Adipose tissue (tissue), 3 donors: ENCODE measurements at regions not wholly inside any gene's neighbourhood (a gene's known extent, or its start where the extent isn't known, plus 50 kb on each side); places are given as distances from the start of the nearest gene placed in this dataset.

ENCODE experiments used
- H3K27ac ChIP-seq: one replicate; pipeline ENCODE4 v1.5.1; 2013; ENCODE audit warnings: low read depth, low read length
- WGBS, 3 donors: extraction: QIAGEN DNeasy Blood & Tissue Kit; methylation state at CpG; one replicate each; pipeline ENCODE4 v1.1.7; 2013; 5-methylcytosine and 5-hydroxymethylcytosine counted together
- donor health status: healthy with polysubstance abuse.
- donor health status: Bipolar disorder and iron deficiency.
- donor health status: healthy.

GRCh38 chr14:82420871-82421270, 887.2 kb upstream of the SEL1L start:
- 56 to 78% (median 70%) methylated on average over 5 of the region's 5 CpGs for WGBS, 3 donors

GRCh38 chr14:82421286-82421685, 887.6 kb upstream of the SEL1L start:
- no peak overlapping the region for H3K27ac ChIP-seq
- WGBS, 3 donors, result 58 to 78% (median 70%) methylated on average over 4 of the region's 4 CpGs

More at GRCh38 chr14:82420871-82421270, 887.2 kb upstream of the SEL1L start:
- H3K27ac ChIP-seq, result no peak overlapping the region

- WGBS, 3 donors, result 56 to 88% (median 75%) methylated on average over 1 of the region's 1 CpG
- H3K27ac ChIP-seq, result no peak overlapping the region
Measured at GRCh38 chr14:82422230-82422629, 888.6 kb upstream of the SEL1L start.

- WGBS, 3 donors, result 39 to 62% (median 53%) methylated on average over 1 of the region's 1 CpG
- H3K27ac ChIP-seq, result no peak overlapping the region
Measured at GRCh38 chr14:82425261-82425660, 891.6 kb upstream of the SEL1L start.

- no peak overlapping the region for H3K27ac ChIP-seq
Measured at GRCh38 chr14:82431031-82431430, 897.4 kb upstream of the SEL1L start.

GRCh38 chr14:82432301-82433105, 898.9 kb upstream of the SEL1L start:
- 73 to 80% (median 79%) methylated on average over 3 of the region's 3 CpGs for WGBS, 3 donors
- H3K27ac ChIP-seq, result no peak overlapping the region

GRCh38 chr14:82438436-82438835, 904.8 kb upstream of the SEL1L start:
- 82 to 86% (median 84%) methylated on average over 2 of the region's 2 CpGs for WGBS, 3 donors
- H3K27ac ChIP-seq, result no peak overlapping the region

- WGBS, 3 donors, result 80 to 91% (median 91%) methylated on average over 3 of the region's 3 CpGs
- no peak overlapping the region for H3K27ac ChIP-seq
Measured at GRCh38 chr14:82441270-82441669, 907.6 kb upstream of the SEL1L start.

GRCh38 chr14:82445810-82446570, 912.3 kb upstream of the SEL1L start:
- 57 to 68% (median 58%) methylated on average over 5 of the region's 5 CpGs for WGBS, 3 donors
- H3K27ac ChIP-seq, result no peak overlapping the region

GRCh38 chr14:82447586-82447985, 913.9 kb upstream of the SEL1L start:
- 56 to 66% (median 66%) methylated on average over 3 of the region's 3 CpGs for WGBS, 3 donors
- no peak overlapping the region for H3K27ac ChIP-seq

GRCh38 chr14:82449926-82450468, 916.3 kb upstream of the SEL1L start:
- H3K27ac ChIP-seq, result no peak overlapping the region
- 54 to 72% (median 59%) methylated on average over 5 of the region's 5 CpGs for WGBS, 3 donors

- H3K27ac ChIP-seq, result no peak overlapping the region
Measured at GRCh38 chr14:82451675-82452074, 918.0 kb upstream of the SEL1L start.

GRCh38 chr14:82482345-82482744, 948.7 kb upstream of the SEL1L start:
- WGBS, 3 donors, result 72 to 78% (median 75%) methylated on average over 6 of the region's 6 CpGs
- H3K27ac ChIP-seq, result no peak overlapping the region

GRCh38 chr14:82488473-82488872, 954.8 kb upstream of the SEL1L start:
- H3K27ac ChIP-seq, result no peak overlapping the region
- WGBS, 3 donors, result 50 to 88% (median 86%) methylated on average over 2 of the region's 2 CpGs

- H3K27ac ChIP-seq, result no peak overlapping the region
- 56 to 89% (median 59%) methylated on average over 1 of the region's 1 CpG for WGBS, 3 donors
Measured at GRCh38 chr14:82490397-82490796, 956.7 kb upstream of the SEL1L start.

- no peak overlapping the region for H3K27ac ChIP-seq
- 75 to 100% (median 88%) methylated on average over 1 of the region's 1 CpG for WGBS, 3 donors
Measured at GRCh38 chr14:82492157-82492556, 958.5 kb upstream of the SEL1L start.

GRCh38 chr14:82500222-82500621, 966.6 kb upstream of the SEL1L start:
- 29 to 82% (median 77%) methylated on average over 1 of the region's 1 CpG for WGBS, 3 donors
- H3K27ac ChIP-seq, result no peak overlapping the region

- 50 to 57% (median 56%) methylated on average over 2 of the region's 2 CpGs for WGBS, 3 donors
- no peak overlapping the region for H3K27ac ChIP-seq
Measured at GRCh38 chr14:82501554-82501953, 967.9 kb upstream of the SEL1L start.

- no peak overlapping the region for H3K27ac ChIP-seq
- WGBS, 3 donors, result 78 to 83% (median 79%) methylated on average over 4 of the region's 4 CpGs
Measured at GRCh38 chr14:82502043-82502442, 968.4 kb upstream of the SEL1L start.

- H3K27ac ChIP-seq, result no peak overlapping the region
Measured at GRCh38 chr14:82504894-82505293, 971.2 kb upstream of the SEL1L start.
